Non-pigmented ciliary epithelial cell (primary cell): ENCODE measurements at regions not wholly inside any gene's neighbourhood (a gene's known extent, or its start where the extent isn't known, plus 50 kb on each side); places are given as distances from the start of the nearest gene placed in this dataset.
"Not testable (repeated sequence)": the region's sequence is repeated elsewhere in the genome, so short reads cannot be mapped to it uniquely, and the experiment has no call there.

Experiments used
- DNase-seq: peaks from one replicate; pipeline ENCODE4 v3.0.0-alpha.2; 2010; ENCODE audit warnings: low read depth

DNA sequence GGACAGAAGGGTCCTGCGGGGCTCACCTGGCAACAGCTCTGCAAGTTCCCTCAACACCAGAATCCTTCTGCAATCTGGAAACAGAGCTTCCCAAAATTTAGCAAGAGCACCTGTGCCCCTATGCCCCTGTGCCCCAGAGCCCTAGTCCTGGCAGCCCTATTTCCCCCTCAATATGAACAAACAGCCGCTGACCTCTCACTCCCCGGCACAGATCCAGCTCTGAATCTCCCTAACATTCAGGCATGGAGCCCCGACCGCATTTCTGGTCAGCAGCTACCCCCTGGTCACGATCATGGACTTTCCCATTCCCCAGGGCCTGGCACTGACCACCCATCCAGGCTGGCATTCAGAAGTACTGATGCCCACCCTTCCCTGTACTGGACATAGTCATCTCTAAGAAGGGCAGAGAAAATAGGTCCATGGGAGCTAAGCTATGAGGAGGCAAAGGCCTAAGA lies 110.8 kb upstream of the SMURF2 start:
- DNase-seq, result no peak

DNA sequence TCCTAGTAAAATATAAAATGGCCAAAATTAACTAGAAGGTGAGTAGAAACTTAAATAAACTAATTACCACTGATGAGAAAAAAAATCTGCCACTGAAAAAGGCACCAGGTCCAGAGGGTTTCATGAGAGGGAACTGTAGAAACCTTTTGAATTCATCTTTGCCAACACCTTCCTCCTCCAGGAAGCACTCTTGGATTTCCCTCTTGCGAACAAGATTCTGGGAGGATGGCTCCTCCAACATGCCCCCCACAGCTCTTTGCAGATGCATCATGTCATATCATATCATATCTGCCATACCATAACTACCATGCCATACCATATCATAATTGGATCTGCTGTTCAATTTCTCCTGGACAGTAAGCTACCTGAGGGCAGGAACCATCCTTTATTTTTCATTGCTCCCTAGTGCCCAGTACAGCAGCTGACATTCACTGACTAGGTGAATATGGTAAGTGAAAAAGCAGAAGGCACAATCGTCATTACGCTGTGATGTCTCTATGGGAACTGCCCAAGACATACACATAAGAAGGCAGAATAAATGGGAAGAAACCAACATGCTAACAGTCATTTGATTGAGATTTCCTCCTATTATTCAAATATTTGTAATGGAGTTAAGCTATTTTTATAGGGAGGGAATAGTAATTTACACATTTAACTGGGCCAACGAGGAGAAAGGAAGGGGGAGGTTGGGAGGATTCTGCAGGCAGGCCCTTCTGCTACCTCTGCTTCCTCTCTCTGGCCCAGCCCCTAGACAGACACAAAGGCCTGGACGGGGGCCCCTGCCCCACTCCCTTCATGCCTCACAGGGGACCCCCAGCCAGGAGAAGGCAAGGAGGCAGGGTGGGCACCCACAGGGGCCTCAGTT lies 110.1 kb upstream of the SMURF2 start:
- no peak for DNase-seq

DNA sequence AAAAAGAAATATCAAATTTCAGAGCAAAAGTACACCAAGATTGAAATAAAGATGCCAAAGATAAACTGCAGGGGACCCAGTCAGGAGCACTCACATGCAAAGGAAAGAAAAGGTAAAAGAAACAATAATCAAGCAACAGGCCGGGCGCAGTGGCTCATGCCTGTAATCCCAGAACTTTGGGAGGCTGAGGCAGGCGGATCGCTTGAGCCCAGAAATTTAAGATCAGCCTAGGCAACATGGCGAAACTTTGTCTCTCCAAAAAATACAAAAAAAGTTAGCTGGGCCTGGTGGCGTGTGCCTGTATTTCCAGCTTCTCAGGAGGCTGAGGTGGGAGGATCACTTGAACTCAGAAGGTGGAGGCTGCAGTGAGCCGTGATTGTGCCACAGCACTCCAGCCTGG lies 107.6 kb upstream of the SMURF2 start:
- DNase-seq, result no peak

DNA sequence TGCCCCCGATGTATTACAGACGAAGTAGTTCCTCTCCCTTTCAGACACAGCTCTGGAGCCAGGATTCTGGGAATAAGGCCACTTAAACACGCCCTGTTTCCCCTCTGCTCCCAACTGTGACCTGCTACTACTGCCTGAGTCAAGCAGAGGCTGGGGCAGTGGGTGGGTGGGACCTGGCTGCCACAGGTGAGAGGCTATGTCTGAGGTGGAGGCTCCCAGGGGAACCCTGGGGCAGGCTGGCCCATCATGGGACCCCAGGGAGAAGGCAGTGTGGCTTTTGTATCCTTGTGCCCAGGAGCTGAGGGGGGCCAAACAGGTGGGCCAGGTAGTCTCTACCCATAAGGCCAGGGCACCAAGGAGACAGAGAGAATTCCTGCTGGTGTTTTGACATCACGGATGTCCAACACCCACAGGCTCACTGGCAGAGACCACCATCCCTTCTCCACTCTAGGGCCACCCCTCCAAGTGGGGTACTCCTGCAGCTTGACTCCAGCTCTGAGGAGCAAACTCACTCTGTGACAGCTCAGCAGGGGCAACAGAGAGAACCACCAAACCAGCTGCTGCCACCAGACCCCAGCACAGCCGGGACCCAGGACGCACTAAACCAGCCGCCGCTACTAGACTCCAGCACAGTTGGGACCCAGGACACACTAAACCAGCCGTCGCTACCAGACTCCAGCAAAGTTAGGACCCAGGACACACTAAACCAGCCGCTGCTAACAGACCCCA lies 105.3 kb upstream of the SMURF2 start:
- no peak for DNase-seq

DNA sequence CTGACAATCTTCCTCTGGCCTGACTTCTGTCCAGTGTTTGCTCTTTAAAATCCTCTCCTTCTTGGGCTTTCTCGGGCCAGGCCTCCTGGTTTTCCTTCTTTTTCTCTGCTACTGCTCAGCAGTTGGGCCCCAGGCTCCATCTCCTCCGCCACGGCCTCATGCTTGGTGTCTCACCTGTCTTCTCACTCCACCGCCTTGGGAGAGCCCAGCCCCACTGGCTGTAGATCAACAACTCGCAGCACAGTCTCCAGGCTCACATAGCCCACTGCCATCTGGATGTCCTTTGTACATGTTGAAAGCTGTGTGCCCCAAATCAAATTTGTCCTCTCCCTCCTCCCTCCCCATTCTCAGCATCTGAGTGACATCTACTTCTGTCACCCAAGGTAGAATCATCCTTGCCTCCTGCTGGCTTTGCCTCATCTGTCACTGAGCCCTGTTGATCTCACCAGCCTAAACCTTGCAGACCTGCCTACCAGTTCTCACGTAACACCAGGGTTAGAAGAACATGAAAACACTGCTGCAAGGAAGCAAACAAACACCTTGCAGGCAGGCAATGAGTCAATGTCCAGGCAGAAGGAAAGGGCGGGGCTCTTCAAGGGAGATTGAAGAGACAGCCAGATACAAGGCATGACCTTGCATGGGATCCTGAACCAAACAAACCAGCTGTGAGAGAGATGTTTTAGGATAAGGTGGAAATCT lies 103.2 kb upstream of the SMURF2 start:
- DNase-seq, result no peak

DNA sequence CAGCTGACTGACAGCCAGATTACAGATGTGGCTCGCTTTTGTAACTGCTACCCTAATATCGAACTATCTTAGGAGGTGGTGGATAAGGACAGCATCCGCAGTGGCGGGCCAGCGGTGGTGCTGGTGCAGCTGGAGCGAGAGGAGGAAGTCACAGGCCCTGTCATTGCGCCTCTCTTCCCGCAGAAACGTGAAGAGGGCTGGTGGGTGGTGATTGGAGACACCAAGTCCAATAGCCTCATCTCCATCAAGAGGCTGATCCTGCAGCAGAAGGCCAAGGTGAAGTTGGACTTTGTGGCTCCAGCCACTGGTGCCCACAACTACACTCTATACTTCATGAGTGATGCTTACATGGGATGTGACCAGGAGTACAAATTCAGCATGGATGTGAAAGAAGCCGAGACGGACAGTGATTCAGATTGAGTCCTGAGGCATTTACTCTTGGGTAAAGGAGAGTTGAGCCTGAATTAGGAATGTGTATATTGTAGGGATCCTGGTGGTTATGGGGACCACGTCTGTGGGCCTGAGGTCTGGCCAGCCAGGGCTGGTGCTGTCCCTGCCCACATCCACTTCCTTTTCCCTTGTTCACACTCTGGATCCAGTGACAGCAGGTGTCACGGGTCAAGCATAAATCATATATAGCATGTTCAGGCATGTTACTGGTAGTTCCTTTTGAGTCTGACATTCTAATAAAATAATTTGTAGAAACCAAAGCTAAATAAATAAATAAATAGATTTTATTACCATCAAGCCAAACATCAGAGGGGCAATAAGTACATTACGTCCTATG lies 89.0 kb upstream of the SMURF2 start:
- no peak for DNase-seq

DNA sequence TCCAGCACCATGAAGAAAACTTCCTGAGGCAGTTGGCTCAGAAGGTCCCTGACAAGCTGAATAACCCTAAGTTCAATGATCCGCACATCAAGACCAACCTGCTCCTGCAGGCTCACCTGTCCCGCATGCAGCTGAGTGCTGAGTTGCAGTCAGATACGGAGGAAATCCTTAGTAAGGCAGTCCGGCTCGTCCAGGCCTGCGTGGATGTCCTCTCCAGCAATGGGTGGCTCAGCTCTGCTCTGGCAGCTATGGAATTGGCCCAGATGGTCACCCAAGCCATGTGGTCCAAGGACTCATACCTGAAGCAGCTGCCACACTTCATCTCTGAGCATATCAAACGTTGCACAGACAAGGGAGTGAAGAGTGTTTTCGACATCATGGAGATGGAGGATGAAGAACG lies 88.4 kb upstream of the SMURF2 start:
- DNase-seq, result no peak

DNA sequence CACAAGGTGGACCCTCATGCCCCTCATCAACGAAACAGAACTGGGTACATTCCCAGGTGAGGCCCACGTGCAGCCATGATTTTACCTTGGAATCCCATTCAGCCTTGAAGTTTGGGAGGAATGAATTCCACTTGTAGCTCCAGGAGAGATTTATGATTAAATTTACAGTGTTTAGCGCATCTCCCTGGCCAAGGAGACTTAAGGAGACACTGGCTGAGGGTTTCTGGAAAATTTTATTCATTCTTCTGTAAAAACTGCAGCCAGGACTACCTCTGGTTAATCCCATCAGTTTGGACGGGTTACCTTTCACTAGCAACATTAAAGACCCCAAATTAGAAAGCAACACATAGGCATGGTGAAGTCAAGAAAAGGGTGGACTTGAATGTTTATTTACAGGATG lies 87.2 kb upstream of the SMURF2 start:
- no peak for DNase-seq

DNA sequence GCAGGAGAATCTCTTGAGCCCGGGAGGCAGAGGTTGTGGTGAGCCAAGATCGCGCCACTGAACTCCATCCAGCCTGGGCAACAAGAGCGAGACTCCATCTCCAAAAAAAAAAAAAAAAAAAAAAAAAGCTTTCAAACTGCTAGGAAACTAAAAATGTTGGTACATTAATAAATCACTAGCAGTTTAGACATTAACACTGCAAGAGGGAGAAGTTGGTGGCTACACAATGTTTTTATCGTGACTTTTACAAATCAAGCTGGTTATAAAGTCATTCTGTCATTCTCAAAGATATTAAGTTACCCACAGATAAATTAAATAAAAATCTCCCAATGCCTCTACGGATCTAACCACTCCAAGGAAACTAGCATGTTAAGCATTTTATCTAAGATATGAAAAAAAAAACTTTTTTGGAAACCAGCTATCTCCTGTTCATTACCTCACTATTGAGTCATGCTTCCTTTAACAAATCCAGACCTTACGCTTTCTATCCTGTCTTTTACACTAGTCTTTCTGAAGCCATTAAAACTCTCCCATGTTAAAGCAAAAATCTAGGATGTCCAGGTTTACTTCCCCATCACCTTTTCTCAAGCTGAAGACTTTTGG lies 85.9 kb upstream of the SMURF2 start:
- peak; percentile 15 for DNase-seq

DNA sequence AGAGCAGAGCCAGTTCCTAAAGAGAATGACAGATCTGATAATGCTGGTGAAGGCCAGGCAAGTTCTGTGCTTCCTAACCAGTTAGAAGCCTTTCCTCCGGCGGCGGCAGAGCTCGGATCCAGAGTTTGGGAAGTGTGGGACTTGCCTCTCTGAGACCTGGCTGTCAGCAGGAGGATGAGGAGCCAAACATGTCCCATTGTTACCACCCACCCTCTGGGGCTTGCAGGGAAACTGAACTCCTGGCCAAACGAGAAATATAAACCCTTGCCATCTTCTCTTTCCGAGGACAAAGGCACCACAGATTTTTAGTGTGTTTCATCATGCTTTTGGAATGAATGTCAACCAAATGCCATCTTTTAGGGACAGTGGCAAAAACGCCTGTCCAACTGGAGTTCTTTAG lies 80.2 kb upstream of the SMURF2 start:
- DNase-seq, result no peak

DNA sequence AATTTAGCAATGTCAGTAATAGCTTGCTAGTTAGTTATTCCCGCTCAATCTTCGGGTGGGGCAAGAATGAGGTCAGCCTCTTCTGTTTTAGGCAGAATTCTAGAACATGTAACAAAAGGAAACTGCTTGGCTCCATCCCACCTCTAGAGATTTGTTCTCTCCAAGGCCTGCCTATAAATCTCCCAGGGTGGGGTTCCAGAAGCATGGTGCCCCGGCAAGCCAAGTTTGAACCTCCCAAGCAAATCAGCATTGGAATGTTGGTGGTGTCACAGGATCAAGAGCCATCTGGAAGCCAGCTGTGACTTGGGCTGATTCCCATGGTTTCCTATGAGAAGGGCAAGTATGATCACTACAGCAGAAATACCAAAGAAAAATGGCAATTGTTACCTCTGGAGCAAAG lies 79.8 kb upstream of the SMURF2 start:
- DNase-seq, result not testable (repeated sequence)

DNA sequence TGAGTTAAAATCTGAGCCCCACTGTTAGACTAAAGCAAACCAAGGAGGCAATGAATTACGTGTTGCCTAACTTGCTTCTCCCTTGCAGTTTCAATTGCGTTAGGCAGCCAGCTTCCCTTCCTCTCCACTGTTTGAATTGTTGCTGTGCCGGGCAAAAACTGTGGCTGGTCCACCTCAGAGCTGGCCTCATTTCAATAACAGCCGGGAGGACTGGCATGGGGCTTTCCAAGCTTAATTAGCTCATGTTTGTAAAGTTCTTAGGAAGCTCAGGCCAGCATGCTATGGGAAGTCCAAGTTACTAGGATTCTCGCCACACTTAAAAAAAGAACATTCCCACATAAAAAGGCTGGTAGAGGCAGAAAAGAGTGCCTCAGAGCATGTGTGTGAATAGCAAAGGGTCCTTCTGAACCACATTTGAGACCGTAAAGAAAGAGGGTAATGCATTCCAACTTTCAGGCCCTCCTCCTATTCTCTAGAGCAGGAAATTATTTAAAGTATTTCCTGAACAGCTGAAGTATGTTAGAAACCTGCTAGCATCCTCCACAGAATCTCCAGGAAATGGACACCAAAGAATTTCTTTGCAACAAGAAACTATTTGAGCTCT lies 79.0 kb upstream of the SMURF2 start:
- no peak for DNase-seq

DNA sequence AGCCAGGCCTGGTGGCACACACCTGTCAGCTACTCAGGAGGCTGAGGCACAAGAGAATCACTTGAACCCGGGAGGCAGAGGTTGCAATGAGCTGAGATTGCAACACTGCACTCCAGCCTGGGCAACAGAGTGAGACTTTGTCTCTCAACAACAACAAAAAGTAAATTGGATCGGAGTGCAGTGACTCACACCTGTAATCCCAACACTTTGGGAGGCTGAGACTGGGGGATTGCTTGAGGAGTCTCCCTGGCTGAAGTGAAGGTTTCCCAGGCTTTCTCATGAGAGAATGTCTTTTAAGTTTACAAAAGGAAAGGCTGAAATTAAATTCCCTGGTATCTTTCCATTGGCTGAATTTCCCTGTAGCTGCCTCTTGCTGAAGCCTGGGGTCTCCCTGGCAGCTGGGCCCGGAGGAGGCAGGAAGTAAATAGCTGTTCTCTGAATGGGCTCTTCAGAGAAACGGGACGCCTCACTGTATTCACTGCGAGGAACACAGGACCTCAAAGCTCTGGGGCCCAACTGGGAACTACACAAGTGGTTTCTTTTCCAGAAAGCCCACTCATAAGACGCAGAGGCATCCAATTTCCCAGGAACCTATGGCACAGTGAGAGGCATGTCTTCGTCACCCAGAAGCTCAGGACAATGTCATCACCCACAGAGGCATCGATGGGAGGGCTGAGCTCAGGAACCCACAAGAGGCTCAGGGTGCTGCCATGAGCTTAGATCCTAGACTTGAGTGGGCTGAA lies 77.4 kb upstream of the SMURF2 start:
- DNase-seq, result no peak

DNA sequence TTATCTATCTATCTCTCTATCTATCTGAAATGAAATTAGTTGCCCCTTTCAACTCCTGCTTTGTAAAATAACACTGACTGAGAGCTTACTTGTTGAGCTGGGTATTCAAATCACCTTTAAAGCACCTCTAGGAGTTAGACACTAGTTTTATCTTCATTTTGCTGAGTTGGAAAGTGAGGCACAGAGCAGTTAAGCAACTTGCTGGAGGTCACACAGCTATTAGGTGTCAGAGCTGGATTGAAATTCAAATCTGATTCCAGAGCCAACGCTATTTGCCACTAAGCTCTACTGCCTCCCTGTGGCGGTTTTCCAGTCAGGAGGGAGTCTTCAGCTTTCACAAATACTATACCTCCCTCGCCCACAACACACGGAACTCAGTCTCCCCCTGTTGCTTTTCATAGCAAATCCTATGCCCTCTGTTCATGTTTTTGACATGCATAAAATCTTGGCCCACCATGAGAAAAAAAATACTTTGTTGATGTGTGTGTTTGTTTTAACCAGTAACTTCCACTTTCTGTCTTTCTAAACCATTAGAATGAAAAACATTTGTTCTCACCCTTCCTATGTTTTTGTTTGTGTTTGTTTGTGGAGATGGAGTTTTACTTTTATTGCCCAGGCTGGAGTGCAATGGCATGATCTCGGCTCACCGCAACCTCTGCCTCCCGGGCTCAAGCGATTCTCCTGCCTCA lies 74.8 kb upstream of the SMURF2 start:
- peak; percentile 13 for DNase-seq

DNA sequence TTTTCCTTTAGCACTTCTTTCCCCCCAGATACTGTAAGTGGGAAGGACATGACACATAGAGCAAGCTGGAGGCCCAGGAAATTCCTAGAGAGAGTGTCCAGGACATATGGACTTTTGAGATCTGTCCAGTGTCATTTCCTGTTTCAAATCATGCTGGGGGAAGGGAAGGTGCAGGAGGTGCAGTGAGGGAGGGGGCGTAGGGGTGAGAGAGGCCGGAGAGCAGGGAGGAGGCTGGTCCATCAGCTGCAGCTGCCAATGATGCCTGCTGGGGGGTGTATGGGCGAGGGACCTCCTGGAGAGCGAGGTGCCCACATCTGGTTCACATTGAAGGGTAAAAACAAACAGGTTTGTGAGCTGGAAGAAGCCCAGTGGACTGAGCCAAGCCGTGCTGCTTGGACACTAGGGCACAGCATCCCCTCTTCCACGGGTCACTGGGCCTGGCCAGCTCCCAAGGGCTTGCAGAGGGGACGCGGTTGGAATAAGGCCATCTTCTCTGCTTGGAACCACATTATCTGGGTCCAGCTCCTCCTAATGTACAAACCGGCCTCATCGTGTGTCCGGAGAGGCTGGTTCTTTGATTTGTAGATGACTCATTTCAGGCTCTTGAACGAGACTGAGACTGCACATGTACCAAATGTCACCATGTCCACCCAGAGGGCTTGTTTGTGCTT lies 70.4 kb upstream of the SMURF2 start:
- DNase-seq, result no peak

DNA sequence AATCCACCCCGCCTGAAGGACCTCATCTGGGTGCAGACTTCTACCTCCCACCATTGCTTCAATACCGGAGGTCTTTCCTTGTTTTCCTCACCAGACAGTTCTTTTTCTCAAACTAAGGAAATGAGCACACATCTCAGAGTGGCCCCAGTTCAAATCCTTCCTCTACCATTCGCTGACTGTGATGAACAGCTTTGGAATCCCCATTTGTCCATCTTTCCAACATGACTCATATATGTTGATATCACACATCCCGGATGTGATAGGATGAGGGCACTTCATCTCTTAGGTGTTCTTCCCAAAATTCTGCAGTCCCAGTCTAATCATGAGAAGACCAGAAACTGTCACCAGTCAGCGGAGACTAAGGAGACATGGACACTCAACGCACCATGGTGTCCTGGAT lies 67.9 kb upstream of the SMURF2 start:
- not testable (repeated sequence) for DNase-seq

DNA sequence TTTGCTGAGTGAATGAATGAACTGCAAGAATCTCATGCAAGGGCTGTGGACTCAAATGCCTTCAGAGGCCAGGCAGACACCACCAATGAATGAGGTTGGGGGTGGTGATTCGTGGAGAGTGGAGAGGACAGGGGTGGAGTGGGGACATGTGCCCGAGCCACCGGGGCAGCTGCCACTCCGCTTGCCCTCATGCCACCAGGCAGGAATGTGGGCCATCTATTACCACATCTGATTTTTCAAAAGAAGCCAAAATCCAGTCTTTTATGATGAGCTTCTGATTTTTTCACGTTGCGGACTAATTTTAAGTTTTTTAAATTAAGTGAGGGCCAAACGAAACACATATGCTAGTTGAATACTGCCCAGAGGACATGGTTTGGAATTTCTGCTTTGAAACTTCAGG lies 67.1 kb upstream of the SMURF2 start:
- DNase-seq, result no peak

DNA sequence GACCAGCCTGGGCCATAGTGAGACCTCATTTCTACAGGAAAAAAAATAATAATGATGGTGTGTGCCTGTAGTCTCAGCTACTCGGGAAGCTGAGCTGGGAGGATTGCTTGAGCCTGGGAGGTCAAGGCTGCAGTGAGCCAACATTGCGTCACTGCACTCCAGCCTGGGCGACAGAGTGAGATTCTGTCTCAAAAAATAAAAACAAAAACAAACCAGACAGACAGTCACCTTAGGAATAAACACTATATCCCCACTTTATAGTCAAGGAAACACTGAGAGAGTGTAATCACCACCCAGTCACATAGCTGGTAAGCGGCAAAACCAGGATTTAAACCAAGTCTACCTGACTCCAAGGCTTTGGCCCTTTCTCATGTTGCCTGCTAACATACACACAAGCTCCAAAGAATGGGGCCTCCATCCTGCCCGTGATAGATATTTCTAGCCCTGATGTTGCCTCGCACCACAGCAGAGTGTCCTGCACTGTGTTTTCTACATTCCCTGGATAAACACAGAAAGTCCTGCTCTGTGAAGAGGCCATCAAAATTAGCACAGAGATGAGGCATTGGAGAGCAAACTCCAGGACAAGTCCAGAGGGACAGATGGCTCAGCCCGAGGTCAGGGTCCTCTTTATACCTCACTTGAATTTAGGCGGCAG lies 66.1 kb upstream of the SMURF2 start:
- no peak for DNase-seq

DNA sequence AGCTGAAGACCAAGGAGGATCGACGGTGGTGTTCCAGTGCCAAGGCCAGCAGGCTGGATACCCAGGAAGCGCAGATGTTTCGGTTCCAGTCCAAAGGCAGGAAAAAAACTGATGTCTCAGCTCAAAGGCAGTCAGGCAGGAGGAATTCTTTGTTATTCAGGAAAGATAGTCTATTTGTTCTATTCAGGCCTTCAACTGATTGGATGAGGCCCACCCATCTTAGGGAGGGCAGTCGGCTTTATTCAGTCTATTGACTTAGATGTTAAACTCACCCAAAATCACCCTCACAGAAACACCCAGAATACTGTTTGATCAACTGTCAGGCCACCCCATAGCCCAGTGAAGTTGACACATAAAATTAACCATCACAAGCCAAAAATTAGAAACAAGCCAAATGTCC lies 63.9 kb upstream of the SMURF2 start:
- DNase-seq, result not testable (repeated sequence)
